ENCODE measurements at regions not wholly inside any gene's neighbourhood (a gene's known extent, or its start where the extent isn't known, plus 50 kb on each side); places are given as distances from the start of the nearest gene placed in this dataset.

GRCh38 chr13:66014771-66015170 is 1215.4 kb downstream of the PCDH9 start:
- Histone ChIP-seq H3K27ac (no peak overlapping the region), H3K27me3 (no peaks in the 10 kb centered on the region), H3K4me1 (no peaks in the 10 kb centered on the region), H3K9ac (ENCODE audit: low read depth in 2 of 2, low read length in 2 of 2) (no peak overlapping the region), H3K36me3 (no peaks in the 10 kb centered on the region), H3K9me3 (no peaks in the 10 kb centered on the region), H3K4me3 (no peak overlapping the region)
- DNase-seq, result no peak
- intact Hi-C loops (cut with DNase I), result no loop called here
- TF ChIP-seq CTCF (IDR thresholded peaks at IDR 0.05), result no peak

DNA sequence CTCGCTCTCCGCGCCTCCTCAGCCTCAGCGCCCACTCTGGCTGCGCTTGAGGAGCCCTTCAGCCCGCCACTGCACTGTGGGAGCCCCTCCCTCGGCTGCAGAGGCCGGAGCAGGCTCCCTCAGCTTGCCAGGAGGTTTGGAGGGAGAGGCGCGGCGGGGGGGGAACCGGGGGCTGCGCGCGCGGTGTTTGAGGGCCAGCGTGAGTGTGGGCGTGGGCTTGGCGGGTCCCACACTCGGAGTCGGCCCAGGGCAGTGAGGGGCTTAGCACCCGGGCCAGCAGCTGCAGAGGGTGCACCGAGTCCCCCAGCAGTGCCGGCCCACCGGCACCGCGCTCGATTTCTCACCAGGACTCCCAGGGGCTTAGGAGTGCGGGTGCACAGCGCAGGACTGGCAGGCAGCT is 1220.9 kb downstream of the PCDH9 start:
- intact Hi-C loops (cut with DNase I), result no loop called here
- no peak overlapping the region for H3K9ac ChIP-seq (ENCODE audit: low read depth in 2 of 2, low read length in 2 of 2)
- H3K9me3 ChIP-seq, result no peaks in the 10 kb centered on the region
- no peak for DNase-seq
- no peaks in the 10 kb centered on the region for H3K4me1 ChIP-seq
- no peak overlapping the region for H3K27ac ChIP-seq
- H3K27me3 ChIP-seq, result no peaks in the 10 kb centered on the region
- H3K36me3 ChIP-seq, result no peaks in the 10 kb centered on the region
- no peak overlapping the region for H3K4me3 ChIP-seq
- TF ChIP-seq CTCF (IDR thresholded peaks at IDR 0.05), result no peak

- Histone ChIP-seq H3K9me3 (no peaks in the 10 kb centered on the region), H3K9ac (ENCODE audit: low read depth in 2 of 2, low read length in 2 of 2) (no peak overlapping the region), H3K27me3 (no peaks in the 10 kb centered on the region), H3K4me1 (no peaks in the 10 kb centered on the region), H3K36me3 (no peaks in the 10 kb centered on the region), H3K4me3 (no peak overlapping the region), H3K27ac (no peak overlapping the region)
- intact Hi-C loops (cut with DNase I), result no loop called here
- DNase-seq, result no peak
- TF ChIP-seq CTCF (IDR thresholded peaks at IDR 0.05), result no peak
Measured at GRCh38 chr13:66003558-66003957, 1226.6 kb downstream of the PCDH9 start.

- Histone ChIP-seq H3K4me1 (no peaks in the 10 kb centered on the region), H3K9me3 (no peaks in the 10 kb centered on the region), H3K9ac (ENCODE audit: low read depth in 2 of 2, low read length in 2 of 2) (no peak overlapping the region), H3K27me3 (no peaks in the 10 kb centered on the region), H3K4me3 (no peak overlapping the region), H3K36me3 (no peaks in the 10 kb centered on the region), H3K27ac (no peak overlapping the region)
- no peak for TF ChIP-seq CTCF (IDR thresholded peaks at IDR 0.05)
- intact Hi-C loops (cut with DNase I), result no loop called here
- DNase-seq, result no peak
Measured at GRCh38 chr13:66001140-66001539, 1229.0 kb downstream of the PCDH9 start.

DNA sequence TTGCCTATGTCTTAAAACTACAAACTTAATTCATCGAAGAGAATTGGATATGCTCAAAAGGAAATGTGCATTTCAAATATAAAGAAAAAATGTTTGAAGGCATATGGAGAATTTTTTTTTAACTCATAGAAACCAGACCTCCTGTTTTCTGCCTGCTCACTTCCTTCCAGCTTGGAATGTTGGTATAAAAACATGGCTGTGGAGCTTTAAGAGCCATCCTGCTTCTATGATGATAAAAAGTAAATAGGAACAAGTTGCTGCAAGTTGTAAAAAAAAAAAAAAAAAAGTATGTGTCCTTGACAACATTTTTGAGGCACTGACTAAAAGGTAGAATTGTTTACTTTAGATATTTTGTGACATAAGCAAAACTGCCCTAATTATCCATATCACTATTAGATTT is 1230.7 kb downstream of the PCDH9 start:
- Histone ChIP-seq H3K9me3 (no peaks in the 10 kb centered on the region), H3K27me3 (no peaks in the 10 kb centered on the region), H3K4me3 (no peak overlapping the region), H3K36me3 (no peaks in the 10 kb centered on the region), H3K4me1 (no peaks in the 10 kb centered on the region), H3K9ac (ENCODE audit: low read depth in 2 of 2, low read length in 2 of 2) (no peak overlapping the region), H3K27ac (no peak overlapping the region)
- no peak for DNase-seq
- intact Hi-C loops (cut with DNase I), result no loop called here
- no peak for TF ChIP-seq CTCF (IDR thresholded peaks at IDR 0.05)

DNA sequence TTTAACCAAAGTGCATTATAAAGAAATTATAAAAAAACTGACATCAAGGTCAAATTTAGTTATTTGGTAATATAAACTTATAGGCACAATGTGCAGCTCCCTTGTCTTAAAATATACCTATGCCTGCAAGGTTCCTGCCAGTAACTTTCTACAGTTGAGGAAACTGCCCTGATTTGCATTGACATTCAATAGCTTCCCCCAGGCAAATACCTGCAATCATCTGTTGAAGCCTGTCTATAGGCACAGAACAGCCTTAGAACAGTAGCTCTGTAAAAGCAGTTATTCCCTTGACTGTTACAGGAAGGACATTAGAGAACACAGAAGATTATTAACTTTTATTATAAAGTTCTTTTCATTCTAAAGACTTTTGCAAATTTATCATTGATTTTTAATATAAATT is 1239.5 kb downstream of the PCDH9 start:
- Histone ChIP-seq H3K36me3 (no peaks in the 10 kb centered on the region), H3K27ac (no peak overlapping the region), H3K4me1 (no peaks in the 10 kb centered on the region), H3K27me3 (no peaks in the 10 kb centered on the region), H3K9ac (ENCODE audit: low read depth in 2 of 2, low read length in 2 of 2) (no peak overlapping the region), H3K9me3 (no peaks in the 10 kb centered on the region), H3K4me3 (no peak overlapping the region)
- no peak for DNase-seq
- no peak for TF ChIP-seq CTCF (IDR thresholded peaks at IDR 0.05)
- intact Hi-C loops (cut with DNase I), result no loop called here

All from colonic mucosa (tissue), 4 donors.